GM12878 (cell line): ENCODE measurements at regions not wholly inside any gene's neighbourhood (a gene's known extent, or its start where the extent isn't known, plus 50 kb on each side); places are given as distances from the start of the nearest gene placed in this dataset.

Experiments
- ATAC-seq: fragments of 200-7000 bp; cut with Tn5 transposase; 3 replicates; pipeline ENCODE4 v1.9.1; 2020; ENCODE audit warnings: mild to moderate bottlenecking, moderate library complexity
- BruUV-seq: library from RNA; stranded (reverse); fragments of 400-500 nt; replicated peaks from 2 replicates; lab custom pipeline; 2021; lab: Mats Ljungman, UMichigan
- CTCF ChIA-PET: fragments of 300-600 bp; sonication (Branson Sonifier 250); formaldehyde crosslinking; extraction: SDS; loops from one replicate; lab custom pipeline; 2021; ENCODE audit warnings: inconsistent platforms; lab: Yijun Ruan, JAX
- POLR2A ChIA-PET: fragments of 350-600 bp; formaldehyde crosslinking; extraction: SDS; loops from one replicate; lab custom pipeline; 2021; ENCODE audit warnings: inconsistent platforms; lab: Charles Lee
- RAD21 ChIA-PET: fragments of 300-600 bp; sonication (Branson Sonifier 250); formaldehyde crosslinking; loops from one replicate; lab custom pipeline; 2023; ENCODE audit warnings: antibody characterized with exemption; ENCODE audit not compliant: unreplicated experiment; lab: Charles Lee
- SMC1A ChIA-PET: fragments of 300-600 bp; sonication (Branson Sonifier 250); formaldehyde crosslinking; loops from one replicate; lab custom pipeline; 2023; ENCODE audit not compliant: unreplicated experiment, uncharacterized antibody; lab: Charles Lee
- DNase-seq: peaks from one replicate; pipeline ENCODE4 v3.0.0-alpha.2; 2011; ENCODE audit warnings: low read depth, low spot score
- FAIRE-seq: peaks from 3 replicates; lab custom pipeline; 2011; peaks lifted over from hg19 to GRCh38; lab: Jason Lieb, UNC
- H2AFZ ChIP-seq: 2 replicates; pipeline ENCODE4 v1.6.0; 2011; ENCODE audit warnings: low read depth, low read length, control low read depth; ENCODE audit not compliant: control insufficient read depth
- H3K27ac ChIP-seq: 2 replicates; pipeline ENCODE4 v1.5.1; 2011; ENCODE audit warnings: control low read depth; ENCODE audit not compliant: control insufficient read depth, insufficient read depth
- H3K27me3 ChIP-seq, 2 experiments: replicated peaks in 1 of 2; 2 replicates each; pipeline versions ENCODE4 v1.6.0 to v1.6.1; 2011; ENCODE audit warnings: low read length in 1 of 2; ENCODE audit not compliant: control insufficient read depth in 2 of 2, insufficient read depth in 2 of 2
- H3K36me3 ChIP-seq, 2 experiments: 2 replicates each; pipeline ENCODE4 v1.5.1; 2011; ENCODE audit warnings: low read length in 1 of 2; ENCODE audit not compliant: control insufficient read depth in 2 of 2, insufficient read depth in 2 of 2
- H3K4me1 ChIP-seq: 2 replicates; pipeline ENCODE4 v1.6.1; 2011; ENCODE audit warnings: mild to moderate bottlenecking, low read length, moderate library complexity, mixed read lengths; ENCODE audit not compliant: control insufficient read depth, insufficient read depth
- H3K4me2 ChIP-seq: 2 replicates; pipeline ENCODE4 v1.6.0; 2011; ENCODE audit warnings: control low read depth; ENCODE audit not compliant: control insufficient read depth, insufficient read depth
- H3K4me3 ChIP-seq: fragments of 200-600 bp; sonication (generic); 2 replicates; pipeline ENCODE4 v1.5.1; 2016
- H3K79me2 ChIP-seq: 2 replicates; pipeline ENCODE4 v1.6.0; 2011; ENCODE audit warnings: low read length; ENCODE audit not compliant: control insufficient read depth, insufficient read depth
- H3K9ac ChIP-seq: 2 replicates; pipeline ENCODE4 v1.8.0; 2011; ENCODE audit warnings: low read length, control low read depth, mixed read lengths; ENCODE audit not compliant: control insufficient read depth, insufficient read depth
- H3K9me3 ChIP-seq: replicated peaks from 3 replicates; pipeline ENCODE4 v1.5.1; 2011; ENCODE audit warnings: mild to moderate bottlenecking, low read length; ENCODE audit not compliant: control insufficient read depth, insufficient read depth
- H4K20me1 ChIP-seq: 2 replicates; pipeline ENCODE4 v1.6.0; 2011; ENCODE audit not compliant: control insufficient read depth, insufficient read depth
- ATF2 ChIP-seq: IDR thresholded peaks from 2 replicates; pipeline ENCODE4 v1.6.1; 2012; ENCODE audit warnings: low read length, inconsistent platforms
- CBX3 ChIP-seq: fragments of 200-600 bp; sonication (generic); IDR thresholded peaks from 2 replicates; pipeline ENCODE4 v1.6.1; 2016; ENCODE audit warnings: low read depth, borderline replicate concordance
- MAX ChIP-seq: IDR thresholded peaks from 2 replicates; pipeline ENCODE4 v1.6.1; 2012; ENCODE audit warnings: low read depth, low read length, improper control_type of control experiment
- SMC3 ChIP-seq: IDR thresholded peaks from 2 replicates; pipeline ENCODE4 v1.6.1; 2011; ENCODE audit warnings: low read length, improper control_type of control experiment, borderline replicate concordance
- STAT3 ChIP-seq: IDR thresholded peaks from 2 replicates; pipeline ENCODE4 v1.6.1; 2011; ENCODE audit warnings: low read depth, low read length, improper control_type of control experiment
- TAF1 ChIP-seq: IDR thresholded peaks from 2 replicates; pipeline ENCODE4 v1.6.1; 2011; ENCODE audit warnings: mild to moderate bottlenecking, low read depth, low read length, borderline replicate concordance
- TCF3 ChIP-seq: IDR thresholded peaks from 2 replicates; pipeline ENCODE4 v1.6.1; 2012; ENCODE audit warnings: low read depth, mild to moderate bottlenecking, low read length, borderline replicate concordance; ENCODE audit not compliant: insufficient read depth
- USF2 ChIP-seq: IDR thresholded peaks from 2 replicates; pipeline ENCODE4 v1.6.1; 2011; ENCODE audit warnings: low read depth, low read length, improper control_type of control experiment, borderline replicate concordance
- YBX1 ChIP-seq: fragments of 450-650 bp; IDR thresholded peaks from 2 replicates; pipeline ENCODE4 v1.6.1; 2016; ENCODE audit warnings: antibody characterized with exemption
- WGBS: methylation state at CpG from one replicate; pipeline ENCODE4 v1.1.6; 2016; ENCODE audit warnings: low lambda C conversion rate; ENCODE audit not compliant: insufficient replicate concordance, insufficient coverage; ENCODE audit errors: missing lambda C conversion rate; 5-methylcytosine and 5-hydroxymethylcytosine counted together
- in situ Hi-C: fragments of 300-500 bp; cut with MboI; formaldehyde crosslinking; loops from 9 replicates; pipeline ENCODE4 v1.14.3; 2018; ENCODE audit warnings: mixed read lengths
- intact Hi-C: fragments of 100-400 bp; cut with micrococcal nuclease; formaldehyde crosslinking; loops from one replicate; pipeline ENCODE4 v1.14.2; 2022; ENCODE audit not compliant: unreplicated experiment

- in situ Hi-C loops (no loop called here), intact Hi-C loops (no loop called here)
- Histone ChIP-seq H3K79me2 (no peaks in the 10 kb centered on the region), H3K4me3 (no peak overlapping the region), H3K27me3 (no peaks in the 10 kb centered on the region), H3K4me1 (no peaks in the 10 kb centered on the region), H3K27ac (no peak overlapping the region), H3K36me3 (no peaks in the 10 kb centered on the region), H3K4me2 (no peak overlapping the region), H2AFZ (no peak overlapping the region), H3K9me3 (no peaks in the 10 kb centered on the region), H4K20me1 (no peaks in the 10 kb centered on the region), H3K9ac (no peak overlapping the region)
- FAIRE-seq, result no peak
- no peak for ATAC-seq
- POLR2A ChIA-PET, result no interaction called here
- RAD21 ChIA-PET, result no interaction called here
- no TSS peak for BruUV-seq
- 0% methylated on average over 1 of the region's 1 CpG for WGBS
- no peak for TF ChIP-seq CBX3
- no peak for TF ChIP-seq TCF3
- TF ChIP-seq ATF2, result no peak
- no peak for TF ChIP-seq TAF1
- no peak for TF ChIP-seq YBX1
- no peak for TF ChIP-seq MAX
- TF ChIP-seq USF2, result no peak
- TF ChIP-seq SMC3, result no peak
- no peak for TF ChIP-seq STAT3
- CTCF ChIA-PET, result no interaction called here
- SMC1A ChIA-PET, result no interaction called here
- no peak for DNase-seq
Observed at GRCh38 chr11:91536366-91536765, 688.3 kb upstream of the FAT3 start.
